ENCODE measurements at regions not wholly inside any gene's neighbourhood (a gene's known extent, or its start where the extent isn't known, plus 50 kb on each side); places are given as distances from the start of the nearest gene placed in this dataset.

GRCh38 chr6:130296854-130297253, 69.0 kb upstream of the TMEM200A start:
- H3K4me2 ChIP-seq = no peak overlapping the region
- no peaks in the 10 kb centered on the region for H3F3A ChIP-seq (replicated peaks; ENCODE audit: low read depth)
- H3K79me2 ChIP-seq (replicated peaks; ENCODE audit: insufficient read depth) = 0 out of 2 replicates have a peak, but pooled peaks cover 4% of the 10 kb centered on the region
- TF ChIP-seq EZH2 (IDR thresholded peaks at IDR 0.05; ENCODE audit: low read depth, unreplicated experiment) = no peak
- peak; percentile 49 to 79 for TF ChIP-seq CTCF (conservative IDR thresholded peaks at IDR 0.05; ENCODE audit: low read depth in 2 of 2)
- no peak overlapping the region for H3K27ac ChIP-seq (ENCODE audit: low read depth)
- no peak overlapping the region for H2AFZ ChIP-seq
- Mint-ChIP-seq H3K27ac (no peak overlapping the region), H3K4me1 (no peaks in the 10 kb centered on the region), H3K4me3 (no peak overlapping the region), H3K27me3 (ENCODE audit: insufficient read depth, low read depth, poor library complexity) (no peaks in the 10 kb centered on the region), H3K36me3 (ENCODE audit: low read depth) (peaks cover under 1% of the 10 kb centered on the region; the same call in 1 of the 3 replicates), H3K9me3 (no peaks in the 10 kb centered on the region; the same call in 2 of the 3 replicates)
- no peaks in the 10 kb centered on the region for H3K36me3 ChIP-seq (ENCODE audit: insufficient read depth)
- H4K20me1 ChIP-seq (replicated peaks; ENCODE audit: insufficient read depth) = no peaks in the 10 kb centered on the region
- H3K4me1 ChIP-seq (ENCODE audit: insufficient read depth) = no peaks in the 10 kb centered on the region
- H3K9me2 ChIP-seq (ENCODE audit: insufficient read depth) = no peaks in the 10 kb centered on the region; the same call in 1 of the 2 replicates
- H3K4me3 ChIP-seq = no peak overlapping the region
- ATAC-seq (peak; percentile 71), DNase-seq (ENCODE audit: low spot score) (peak; percentile 41)
- H3K27me3 ChIP-seq (ENCODE audit: insufficient read depth) = no peaks in the 10 kb centered on the region

- Mint-ChIP-seq H3K36me3 (ENCODE audit: low read depth) (no peaks in the 10 kb centered on the region), H3K4me3 (no peak overlapping the region), H3K27ac (no peak overlapping the region), H3K4me1 (no peaks in the 10 kb centered on the region), H3K9me3 (no peaks in the 10 kb centered on the region), H3K27me3 (ENCODE audit: insufficient read depth, low read depth, poor library complexity) (no peaks in the 10 kb centered on the region)
- peak; percentile 84 for DNase-seq (ENCODE audit: low spot score)
- Histone ChIP-seq H3K27ac (ENCODE audit: low read depth) (no peak overlapping the region), H3F3A (replicated peaks; ENCODE audit: low read depth) (no peaks in the 10 kb centered on the region), H3K4me1 (ENCODE audit: insufficient read depth) (no peaks in the 10 kb centered on the region), H4K20me1 (replicated peaks; ENCODE audit: insufficient read depth) (no peaks in the 10 kb centered on the region), H2AFZ (no peak overlapping the region), H3K36me3 (ENCODE audit: insufficient read depth) (no peaks in the 10 kb centered on the region), H3K9me2 (ENCODE audit: insufficient read depth) (no peaks in the 10 kb centered on the region), H3K4me3 (no peak overlapping the region), H3K27me3 (ENCODE audit: insufficient read depth) (no peaks in the 10 kb centered on the region), H3K4me2 (no peak overlapping the region), H3K79me2 (replicated peaks; ENCODE audit: insufficient read depth) (0 out of 2 replicates have a peak, but pooled peaks cover 4% of the 10 kb centered on the region)
- TF ChIP-seq CTCF (conservative IDR thresholded peaks at IDR 0.05; ENCODE audit: low read depth in 2 of 2) (peak; percentile 74 to 91), ZNF114 (CRISPR knock-in tag; IDR thresholded peaks at IDR 0.05) (no peak)
- ATAC-seq = peak; percentile 100
Observed at GRCh38 chr6:130293800-130294199, 71.0 kb upstream of the SAMD3 start.

GRCh38 chr6:130288065-130288464, 65.3 kb upstream of the SAMD3 start:
- Mint-ChIP-seq H3K27ac (no peak overlapping the region), H3K27me3 (ENCODE audit: insufficient read depth, low read depth, poor library complexity) (no peaks in the 10 kb centered on the region), H3K36me3 (ENCODE audit: low read depth) (no peaks in the 10 kb centered on the region), H3K4me1 (no peaks in the 10 kb centered on the region), H3K4me3 (no peak overlapping the region), H3K9me3 (no peaks in the 10 kb centered on the region)
- ATAC-seq = no peak
- H2AFZ ChIP-seq = no peak overlapping the region
- H4K20me1 ChIP-seq (replicated peaks; ENCODE audit: insufficient read depth) = no peaks in the 10 kb centered on the region
- no peaks in the 10 kb centered on the region for H3K9me2 ChIP-seq (ENCODE audit: insufficient read depth)
- H3K4me3 ChIP-seq = no peak overlapping the region
- no peaks in the 10 kb centered on the region for H3K79me2 ChIP-seq (replicated peaks; ENCODE audit: insufficient read depth)
- H3F3A ChIP-seq (replicated peaks; ENCODE audit: low read depth) = no peaks in the 10 kb centered on the region
- no peaks in the 10 kb centered on the region for H3K4me1 ChIP-seq (ENCODE audit: insufficient read depth)
- H3K4me2 ChIP-seq = no peak overlapping the region
- H3K27ac ChIP-seq (ENCODE audit: low read depth) = no peak overlapping the region
- H3K36me3 ChIP-seq (ENCODE audit: insufficient read depth) = no peaks in the 10 kb centered on the region
- no peak for DNase-seq (ENCODE audit: low spot score)
- no peaks in the 10 kb centered on the region for H3K27me3 ChIP-seq (ENCODE audit: insufficient read depth)
- TF ChIP-seq ETS1 (IDR thresholded peaks at IDR 0.05) (no peak), NANOG (IDR thresholded peaks at IDR 0.05; ENCODE audit: borderline replicate concordance) (no peak), ZNF114 (CRISPR knock-in tag; IDR thresholded peaks at IDR 0.05) (no peak), ZNF331 (CRISPR knock-in tag; IDR thresholded peaks at IDR 0.05; ENCODE audit: low read depth) (no peak)

Data from GM23338 (cell line).